Muscle of leg (tissue), 3 donors: ENCODE measurements at regions not wholly inside any gene's neighbourhood (a gene's known extent, or its start where the extent isn't known, plus 50 kb on each side); places are given as distances from the start of the nearest gene placed in this dataset.
A peak's percentile ranks its signal among the peaks of the same experiment; 100 is the strongest.
"Not testable (repeated sequence)": the region's sequence is repeated elsewhere in the genome, so short reads cannot be mapped to it uniquely, and the experiment has no call there.

Source experiments
- DNase-seq: peaks from one replicate; pipeline ENCODE4 v3.0.0; 2013
- H3K27ac ChIP-seq: one replicate; pipeline ENCODE4 v1.5.1; 2013; ENCODE audit warnings: mild to moderate bottlenecking, low read length, control low read depth
- H3K27me3 ChIP-seq: one replicate; pipeline ENCODE4 v1.6.1; 2013; ENCODE audit warnings: low read length; ENCODE audit not compliant: control insufficient read depth, insufficient read depth
- H3K36me3 ChIP-seq: one replicate; pipeline ENCODE4 v1.6.1; 2013; ENCODE audit warnings: low read length; ENCODE audit not compliant: control insufficient read depth, insufficient read depth
- H3K4me1 ChIP-seq: one replicate; pipeline ENCODE4 v1.6.1; 2013; ENCODE audit warnings: low read length; ENCODE audit not compliant: control insufficient read depth, insufficient read depth
- H3K4me3 ChIP-seq: one replicate; pipeline ENCODE4 v1.5.1; 2013; ENCODE audit warnings: low read length, control low read depth
- H3K9me3 ChIP-seq: replicated peaks from 2 replicates; pipeline ENCODE4 v1.6.1; 2013; ENCODE audit warnings: low read depth, low read length; ENCODE audit not compliant: control insufficient read depth
- WGBS: methylation state at CpG from one replicate; pipeline ENCODE4 v1.1.5; 2013; ENCODE audit warnings: missing lambda C conversion rate; ENCODE audit not compliant: insufficient coverage; 5-methylcytosine and 5-hydroxymethylcytosine counted together

DNA sequence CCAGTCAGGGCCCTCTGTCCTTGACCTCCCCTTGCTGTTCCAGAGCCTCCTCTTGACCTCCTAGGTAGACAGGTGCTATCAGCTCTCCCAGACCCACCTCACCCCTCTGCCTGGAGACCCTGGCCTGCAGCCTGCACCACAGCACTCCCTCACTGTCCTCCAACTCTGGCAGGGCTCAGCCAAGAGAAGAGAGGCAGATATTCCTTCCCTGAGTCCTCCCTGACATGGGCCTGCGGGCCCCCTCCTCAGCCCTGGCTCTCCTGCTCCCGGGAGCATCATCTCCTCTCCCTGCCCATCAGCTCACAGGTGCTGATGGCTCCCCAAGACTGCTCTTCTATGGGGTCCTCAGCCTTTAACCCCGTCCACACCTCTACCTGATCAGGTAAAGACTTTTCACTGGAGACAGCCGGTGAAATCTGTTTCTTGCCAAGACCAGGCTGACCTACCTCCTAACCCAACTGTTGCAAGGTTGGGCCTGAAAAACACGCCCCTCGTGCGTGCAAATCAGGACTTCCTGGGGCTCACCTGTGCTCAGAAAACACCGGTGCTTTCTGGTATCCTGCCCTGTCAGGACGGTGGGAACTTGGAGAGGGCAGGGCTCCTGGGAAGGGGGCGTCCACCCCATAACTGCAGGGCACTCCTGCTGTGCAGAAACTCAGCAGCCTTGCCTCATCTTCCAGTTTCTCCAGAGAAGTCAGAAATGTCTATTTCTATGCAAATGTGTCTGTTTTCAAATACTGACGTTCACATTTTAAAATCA lies 160.7 kb downstream of the SHANK2 start:
- Histone ChIP-seq H3K27me3 (peaks cover 2% of the 10 kb centered on the region), H3K4me3 (no peak overlapping the region), H3K9me3 (no peaks in the 10 kb centered on the region), H3K4me1 (no peaks in the 10 kb centered on the region), H3K27ac (no peak overlapping the region), H3K36me3 (no peaks in the 10 kb centered on the region)
- WGBS = 66% methylated on average over 7 of the region's 11 CpGs
- DNase-seq = no peak

GRCh38 chr11:71089571-71089970 lies 162.8 kb downstream of the SHANK2 start:
- H3K27me3 ChIP-seq = peaks cover 2% of the 10 kb centered on the region
- 50% methylated on average over 7 of the region's 11 CpGs for WGBS
- no peaks in the 10 kb centered on the region for H3K36me3 ChIP-seq
- no peak overlapping the region for H3K4me3 ChIP-seq
- H3K4me1 ChIP-seq = no peaks in the 10 kb centered on the region
- no peak overlapping the region for H3K27ac ChIP-seq
- no peak for DNase-seq
- H3K9me3 ChIP-seq = no peaks in the 10 kb centered on the region

DNA sequence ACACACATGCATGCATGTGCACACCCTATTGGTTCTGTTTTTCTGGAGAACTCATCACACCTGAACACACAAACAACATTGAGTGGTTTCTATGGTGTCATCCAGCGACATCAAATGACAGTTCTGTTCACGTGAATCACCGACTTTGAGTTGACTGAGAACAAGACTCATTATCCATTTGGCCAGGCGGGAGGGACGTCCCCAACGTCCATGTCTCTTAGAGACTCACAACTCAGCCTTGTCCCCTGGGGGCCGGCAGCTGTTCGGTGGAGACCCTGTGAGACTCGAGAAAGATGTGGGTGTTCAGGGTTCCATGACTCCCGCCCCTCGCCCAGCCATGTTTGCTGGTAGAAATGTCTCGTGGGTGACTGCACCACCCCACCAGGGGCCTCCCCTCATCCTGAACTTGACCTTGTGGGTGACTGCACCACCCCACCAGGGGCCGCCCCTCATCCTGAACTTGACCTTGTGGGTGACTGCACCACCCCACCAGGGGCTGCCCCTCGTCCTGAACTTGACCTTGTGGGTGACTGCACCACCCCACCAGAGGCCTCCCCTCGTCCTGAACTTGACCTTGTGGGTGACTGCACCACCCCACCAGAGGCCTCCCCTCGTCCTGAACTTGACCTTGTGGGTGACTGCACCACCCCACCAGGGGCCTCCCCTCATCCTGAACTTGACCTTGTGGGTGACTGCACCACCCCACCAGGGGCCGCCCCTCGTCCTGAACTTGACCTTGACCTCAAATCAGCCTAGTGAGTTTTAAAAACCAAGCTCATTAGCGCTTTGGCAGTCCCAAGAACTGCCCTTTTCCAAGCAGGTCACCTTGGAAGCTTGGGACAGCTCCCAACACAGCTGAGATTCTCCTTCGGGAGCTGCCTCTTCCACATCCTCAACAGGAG lies 163.8 kb downstream of the SHANK2 start:
- not testable (repeated sequence) for H3K9me3 ChIP-seq, H3K36me3 ChIP-seq, H3K4me3 ChIP-seq, H3K27ac ChIP-seq, H3K4me1 ChIP-seq, DNase-seq, H3K27me3 ChIP-seq
- 87% methylated on average over 7 of the region's 20 CpGs for WGBS

DNA sequence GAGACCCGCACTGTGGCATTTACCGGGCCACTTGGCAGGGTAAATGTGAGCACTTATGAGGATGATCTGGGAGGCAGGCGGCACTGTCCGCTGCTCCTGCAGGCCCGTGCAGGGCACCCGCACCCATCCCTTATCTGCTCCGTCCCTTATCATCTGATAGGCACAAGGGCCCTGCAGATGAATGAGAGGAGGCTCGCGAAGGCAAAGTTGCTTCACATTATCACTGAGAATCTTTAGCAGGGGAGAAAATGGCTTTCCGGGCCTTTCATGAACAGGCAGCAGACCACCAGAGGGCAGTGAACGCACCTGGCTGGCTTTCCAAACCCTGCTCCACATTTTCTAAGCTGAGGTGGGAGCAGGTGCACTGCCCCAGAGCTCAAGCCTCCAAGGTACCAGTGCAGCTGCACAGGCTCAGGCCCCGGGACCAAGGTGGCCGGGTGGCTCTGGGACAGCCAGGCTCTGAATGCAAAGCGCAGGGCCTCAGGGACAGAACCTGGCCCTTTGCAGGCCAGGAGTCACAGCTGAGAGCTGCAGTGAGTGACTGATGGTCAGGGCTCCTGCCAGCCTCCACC lies 165.6 kb downstream of the SHANK2 start:
- Histone ChIP-seq H3K9me3 (no peaks in the 10 kb centered on the region), H3K27me3 (peaks cover 2% of the 10 kb centered on the region), H3K4me3 (no peak overlapping the region), H3K36me3 (no peaks in the 10 kb centered on the region), H3K27ac (no peak overlapping the region), H3K4me1 (no peaks in the 10 kb centered on the region)
- DNase-seq = peak; percentile 29
- 44% methylated on average over 14 of the region's 14 CpGs for WGBS

DNA sequence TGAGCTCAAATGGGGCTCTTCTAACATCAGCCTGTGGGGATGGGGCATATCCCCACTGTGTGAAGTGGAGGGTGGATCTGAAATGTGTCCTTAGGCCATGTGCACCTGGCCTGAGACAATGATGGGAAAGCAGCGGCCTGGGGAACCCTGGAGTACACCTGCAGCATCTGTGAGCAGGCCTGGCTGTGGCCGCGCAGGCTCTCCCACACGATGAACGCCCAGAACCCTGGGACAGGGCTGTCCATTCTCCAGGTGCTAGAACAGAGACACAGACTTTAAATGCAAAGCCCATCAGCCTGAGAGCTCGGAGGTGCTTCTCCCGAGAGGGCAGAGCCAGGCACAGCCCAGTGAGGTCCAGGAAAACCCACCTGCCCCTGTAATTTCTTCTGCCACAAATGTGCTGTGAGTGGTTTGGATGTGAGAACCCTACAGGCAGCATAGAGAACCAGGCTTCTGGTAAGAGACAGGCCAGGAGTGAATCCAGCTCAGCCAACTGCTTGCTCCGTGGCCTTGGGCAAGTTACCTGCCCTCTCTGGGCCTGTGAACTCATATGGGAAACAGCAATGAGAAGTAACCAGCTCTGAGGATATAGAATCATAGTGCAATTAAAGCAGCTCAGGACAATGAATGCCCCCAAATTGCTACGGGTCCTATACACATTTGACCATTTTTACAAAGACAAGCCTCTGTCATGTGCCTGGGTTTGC lies 167.9 kb downstream of the SHANK2 start:
- WGBS = 82% methylated on average over 5 of the region's 9 CpGs
- H3K36me3 ChIP-seq = no peaks in the 10 kb centered on the region
- no peaks in the 10 kb centered on the region for H3K4me1 ChIP-seq
- no peaks in the 10 kb centered on the region for H3K9me3 ChIP-seq
- no peak for DNase-seq
- no peak overlapping the region for H3K27ac ChIP-seq
- no peak overlapping the region for H3K4me3 ChIP-seq
- H3K27me3 ChIP-seq = peaks cover 2% of the 10 kb centered on the region

DNA sequence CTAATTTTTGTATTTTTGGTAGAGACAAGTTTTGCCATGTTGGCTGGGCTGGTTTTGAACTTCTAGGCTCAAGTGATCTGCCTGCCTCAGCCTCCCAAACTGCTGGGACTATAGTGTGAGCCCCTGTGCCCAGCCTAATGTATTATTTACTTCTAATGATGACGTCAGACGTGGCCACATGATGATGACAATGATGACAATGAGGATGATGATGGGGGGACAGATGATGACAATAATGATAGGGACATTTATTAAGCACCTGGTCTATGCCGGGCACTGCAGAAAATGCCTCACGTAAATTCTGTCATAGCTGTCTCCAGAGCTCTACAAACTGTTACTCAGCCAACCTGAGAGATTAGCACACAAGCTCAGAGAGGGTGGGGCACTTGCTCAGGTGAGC lies 169.3 kb downstream of the SHANK2 start:
- WGBS = 83% methylated on average over 4 of the region's 4 CpGs
- Histone ChIP-seq H3K27me3 (peaks cover 2% of the 10 kb centered on the region), H3K27ac (no peak overlapping the region), H3K4me3 (no peak overlapping the region), H3K36me3 (no peaks in the 10 kb centered on the region), H3K9me3 (no peaks in the 10 kb centered on the region), H3K4me1 (no peaks in the 10 kb centered on the region)
- no peak for DNase-seq

GRCh38 chr11:71082454-71082853 lies 169.9 kb downstream of the SHANK2 start:
- H3K36me3 ChIP-seq = no peaks in the 10 kb centered on the region
- peaks cover 3% of the 10 kb centered on the region for H3K27me3 ChIP-seq
- H3K4me3 ChIP-seq = no peak overlapping the region
- no peak for DNase-seq
- no peak overlapping the region for H3K27ac ChIP-seq
- H3K9me3 ChIP-seq = peaks cover 5% of the 10 kb centered on the region
- 54% methylated on average over 5 of the region's 9 CpGs for WGBS
- no peaks in the 10 kb centered on the region for H3K4me1 ChIP-seq

DNA sequence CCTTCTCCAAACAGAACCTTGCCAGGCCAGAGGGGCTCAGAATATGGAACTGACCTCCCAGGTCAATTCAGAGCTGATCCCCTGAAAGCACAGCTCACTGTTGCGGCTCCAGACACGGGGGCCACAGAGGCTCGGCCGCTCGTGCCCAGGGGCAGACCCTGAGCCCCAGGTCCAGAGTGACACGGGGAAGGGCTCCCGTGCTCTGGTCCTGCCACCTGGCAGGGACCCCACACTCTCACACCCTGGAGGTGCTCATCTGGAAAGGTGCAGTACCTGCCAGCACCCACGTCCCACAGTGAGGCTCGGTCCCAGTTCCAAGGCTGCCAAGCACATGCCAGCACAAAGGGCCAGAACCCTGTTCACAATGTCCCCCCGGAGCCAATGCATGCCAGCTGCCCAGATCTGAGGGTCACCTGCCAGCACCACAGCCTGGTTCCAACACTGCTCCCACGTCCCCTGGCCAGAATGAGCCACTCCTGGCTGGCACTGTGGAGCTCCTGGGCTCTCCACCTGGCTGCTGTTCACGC lies 170.6 kb downstream of the SHANK2 start:
- 84% methylated on average over 12 of the region's 12 CpGs for WGBS
- Histone ChIP-seq H3K27me3 (peaks cover 3% of the 10 kb centered on the region), H3K27ac (no peak overlapping the region), H3K4me1 (no peaks in the 10 kb centered on the region), H3K9me3 (peaks cover 5% of the 10 kb centered on the region), H3K4me3 (no peak overlapping the region), H3K36me3 (no peaks in the 10 kb centered on the region)
- DNase-seq = no peak

DNA sequence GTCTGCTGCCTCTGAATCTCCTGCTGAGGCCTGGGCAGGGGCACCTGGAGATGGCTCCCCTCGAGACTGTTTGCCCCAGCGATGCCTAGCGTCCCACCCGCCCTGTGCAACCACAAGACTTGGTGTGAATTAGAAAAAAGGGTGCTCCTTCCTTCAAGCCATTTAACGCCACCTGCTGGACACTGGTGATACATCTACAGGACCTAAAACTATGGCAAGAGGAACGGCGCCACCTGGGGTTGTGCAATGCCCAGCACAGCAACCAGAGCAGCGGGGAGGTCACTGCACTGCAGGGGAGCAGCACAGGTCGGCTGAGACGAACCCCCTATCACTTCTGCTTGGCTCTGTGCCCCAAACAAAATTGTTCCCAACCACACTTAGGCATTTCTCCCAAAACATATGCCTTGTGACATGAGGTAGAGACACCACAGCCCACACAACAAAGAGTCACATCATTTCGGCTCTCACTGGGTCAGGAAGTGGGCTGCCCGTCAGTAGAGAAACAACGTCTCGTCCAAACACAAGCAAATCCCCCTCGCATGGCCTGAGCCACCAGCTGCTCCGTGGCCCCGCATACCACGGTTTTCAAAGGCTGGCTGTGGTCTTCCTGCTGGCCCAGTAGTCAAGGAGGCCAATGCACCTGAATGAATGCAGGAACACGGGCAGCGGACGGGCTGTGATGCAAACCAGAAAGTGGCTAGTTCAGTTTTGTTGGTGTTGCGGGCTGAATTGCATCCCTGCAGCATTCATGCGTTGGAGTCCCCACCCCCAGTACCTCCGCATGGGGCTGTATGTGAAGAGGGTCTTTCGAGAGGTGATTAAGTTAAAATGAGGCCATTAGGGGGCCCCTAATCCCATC lies 171.9 kb downstream of the SHANK2 start:
- 55% methylated on average over 18 of the region's 25 CpGs for WGBS

More for the DNA sequence above, 171.9 kb downstream of the SHANK2 start:
- no peak overlapping the region for H3K27ac ChIP-seq
- peak; percentile 68 for DNase-seq
- no peak overlapping the region for H3K4me3 ChIP-seq
- no peaks in the 10 kb centered on the region for H3K36me3 ChIP-seq
- H3K4me1 ChIP-seq = no peaks in the 10 kb centered on the region
- H3K9me3 ChIP-seq = peaks cover 5% of the 10 kb centered on the region
- peaks cover 2% of the 10 kb centered on the region for H3K27me3 ChIP-seq
